PC-9 (cell line): ENCODE measurements at regions not wholly inside any gene's neighbourhood (a gene's known extent, or its start where the extent isn't known, plus 50 kb on each side); places are given as distances from the start of the nearest gene placed in this dataset.

Source experiments
- CTCF ChIP-seq: fragments of 200-600 bp; sonication (generic); conservative IDR thresholded peaks from 2 replicates; pipeline ENCODE4 v1.6.1; 2017; ENCODE audit warnings: mixed run types, antibody characterized with exemption, mild to moderate bottlenecking, moderate library complexity
- EZH2 ChIP-seq: fragments of 200-600 bp; sonication (generic); IDR thresholded peaks from 2 replicates; pipeline ENCODE4 v1.8.0; 2017; ENCODE audit warnings: antibody characterized with exemption, low read depth

- TF ChIP-seq CTCF: no peak
- no peak for TF ChIP-seq EZH2
These were observed 208.2 kb downstream of the SPP2 start for GRCh38 chr2:234258562-234259141.
